ENCODE measurements at regions not wholly inside any gene's neighbourhood (a gene's known extent, or its start where the extent isn't known, plus 50 kb on each side); places are given as distances from the start of the nearest gene placed in this dataset.

DNA sequence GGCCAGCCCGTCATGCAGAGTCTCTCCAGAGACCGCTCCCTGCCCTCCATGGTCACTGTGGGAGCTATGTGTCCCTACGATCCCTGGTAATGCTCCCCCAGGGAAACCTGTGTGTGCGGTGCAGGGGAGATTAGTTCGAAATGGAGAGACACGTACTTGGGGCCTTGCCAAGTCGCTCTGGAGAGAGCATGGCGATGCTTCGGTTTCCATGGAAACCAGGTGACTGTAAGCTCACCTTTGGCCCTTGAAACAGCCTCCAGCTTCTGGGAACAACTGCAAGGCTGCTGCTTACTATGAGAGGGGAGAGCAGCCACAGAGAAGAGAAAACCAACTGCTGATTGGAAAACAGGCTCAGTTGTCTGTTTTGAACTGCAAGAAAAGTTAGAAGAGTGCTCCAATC lies 879.7 kb upstream of the EEF2KMT start:
- TF ChIP-seq POLR2AphosphoS5 (IDR thresholded peaks at IDR 0.05) (no peak), CTCF (IDR thresholded peaks at IDR 0.05) (no peak)

Measured in transverse colon (tissue), 4 donors.